Pancreas (tissue), 10 donors: ENCODE measurements at regions not wholly inside any gene's neighbourhood (a gene's known extent, or its start where the extent isn't known, plus 50 kb on each side); places are given as distances from the start of the nearest gene placed in this dataset.

Experiments
- ATAC-seq, 4 donors: fragments of 200-7000 bp; cut with Tn5 transposase; one replicate each; pipeline versions ENCODE4 v1.8.0 to v1.9.1; 2020; ENCODE audit warnings: mild to moderate bottlenecking in 4 of 4, moderate library complexity in 4 of 4
- DNase-seq, 6 donors: peaks; one replicate each; pipeline ENCODE4 v3.0.0-alpha.2; 2020
- FAIRE-seq: peaks from 2 replicates; lab custom pipeline; 2012; peaks lifted over from hg19 to GRCh38; lab: Jason Lieb, UNC
- H3K27ac ChIP-seq, 4 donors: fragments of 200-600 bp; sonication (generic); 1 replicate in 3 of 4; 2 replicates in 1 of 4; pipeline versions ENCODE4 v1.5.0 to v1.8.0; 2020
- H3K27me3 ChIP-seq, 4 donors: fragments of 200-600 bp; one replicate each; pipeline ENCODE4 v1.8.0; 2021
- H3K36me3 ChIP-seq, 3 donors: fragments of 200-600 bp; sonication (generic) in 1 of 3; one replicate each; pipeline versions ENCODE4 v1.5.0 to v1.8.0; 2020 to 2021
- H3K4me1 ChIP-seq, 3 donors: fragments of 200-600 bp; one replicate each; pipeline ENCODE4 v1.8.0; 2021
- H3K4me3 ChIP-seq, 4 donors: fragments of 200-600 bp; sonication (generic) in 2 of 4; one replicate each; pipeline versions ENCODE4 v1.5.0 to v1.8.0; 2020 to 2021
- H3K9me3 ChIP-seq, 4 donors: fragments of 200-600 bp; one replicate each; pipeline ENCODE4 v1.8.0; 2021
- WGBS, 2 donors: extraction: QIAGEN DNeasy Blood & Tissue Kit; methylation state at CpG; one replicate each; pipeline ENCODE4 v1.1.7; 2013; 5-methylcytosine and 5-hydroxymethylcytosine counted together
- intact Hi-C, 3 donors: fragments of 100-400 bp; cut with DNase I; formaldehyde crosslinking; loops; one replicate each; pipeline versions ENCODE4 v1.11.1 to v1.14.2; 2022
- TF ChIP-seq, protein P1 (sequence below), 4 donors: fragments of 200-600 bp; sonication (generic) in 3 of 4; IDR thresholded peaks; one replicate each; pipeline versions ENCODE4 v1.5.0 to v1.8.0; 2021; ENCODE audit warnings: antibody characterized with exemption in 4 of 4
- donor health status: healthy with polysubstance abuse.
- donor health status: DM: no; HTN: no; CAD: no; lungs with moderate emphysema.
- donor health status: DM: no; HTN: no; CAD: no.
- donor health status: control.
- donor health status: control.
- donor health status: Bipolar disorder and iron deficiency.
- donor health status: DM: yes; HTN: yes; CAD: no.
- donor health status: DM: no; HTN: no; CAD: no.
- donor health status: DM: no; HTN: no; CAD: no.
- donor health status: DM: yes; HTN: yes; CAD: no.

DNA sequence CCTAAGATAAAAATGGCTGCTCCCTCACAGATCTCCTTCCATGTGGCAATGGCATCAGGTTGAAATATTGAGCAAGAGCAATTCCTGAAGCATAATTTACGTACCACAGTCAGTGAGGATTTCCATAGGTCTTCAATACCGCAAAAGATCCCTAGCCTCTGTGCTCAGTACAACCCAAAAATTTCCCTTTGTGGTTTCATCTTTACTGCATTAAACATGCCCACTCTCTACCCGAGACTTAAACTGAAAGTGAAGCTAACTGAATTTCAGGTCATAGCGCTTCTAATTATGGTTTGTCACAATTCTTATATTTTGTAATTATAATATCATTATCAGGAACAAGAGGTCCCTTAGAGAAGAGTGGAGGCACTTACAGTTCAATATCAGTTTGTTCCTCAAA, 1071.1 kb downstream of the XPNPEP1 start:
- intact Hi-C loops, result no loop called here
- Histone ChIP-seq H3K27me3 (no peaks in the 10 kb centered on the region), H3K4me1 (no peaks in the 10 kb centered on the region), H3K36me3 (no peaks in the 10 kb centered on the region), H3K9me3 (no peaks in the 10 kb centered on the region), H3K27ac (no peak overlapping the region), H3K4me3 (no peak overlapping the region)
- ATAC-seq, result no peak
- 78 to 88% methylated on average over 4 of the region's 4 CpGs for WGBS, 2 donors
- no peak for FAIRE-seq
- TF ChIP-seq, protein P1, sequence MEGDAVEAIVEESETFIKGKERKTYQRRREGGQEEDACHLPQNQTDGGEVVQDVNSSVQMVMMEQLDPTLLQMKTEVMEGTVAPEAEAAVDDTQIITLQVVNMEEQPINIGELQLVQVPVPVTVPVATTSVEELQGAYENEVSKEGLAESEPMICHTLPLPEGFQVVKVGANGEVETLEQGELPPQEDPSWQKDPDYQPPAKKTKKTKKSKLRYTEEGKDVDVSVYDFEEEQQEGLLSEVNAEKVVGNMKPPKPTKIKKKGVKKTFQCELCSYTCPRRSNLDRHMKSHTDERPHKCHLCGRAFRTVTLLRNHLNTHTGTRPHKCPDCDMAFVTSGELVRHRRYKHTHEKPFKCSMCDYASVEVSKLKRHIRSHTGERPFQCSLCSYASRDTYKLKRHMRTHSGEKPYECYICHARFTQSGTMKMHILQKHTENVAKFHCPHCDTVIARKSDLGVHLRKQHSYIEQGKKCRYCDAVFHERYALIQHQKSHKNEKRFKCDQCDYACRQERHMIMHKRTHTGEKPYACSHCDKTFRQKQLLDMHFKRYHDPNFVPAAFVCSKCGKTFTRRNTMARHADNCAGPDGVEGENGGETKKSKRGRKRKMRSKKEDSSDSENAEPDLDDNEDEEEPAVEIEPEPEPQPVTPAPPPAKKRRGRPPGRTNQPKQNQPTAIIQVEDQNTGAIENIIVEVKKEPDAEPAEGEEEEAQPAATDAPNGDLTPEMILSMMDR (IDR thresholded peaks at IDR 0.05), result no peak
- no peak for DNase-seq

DNA sequence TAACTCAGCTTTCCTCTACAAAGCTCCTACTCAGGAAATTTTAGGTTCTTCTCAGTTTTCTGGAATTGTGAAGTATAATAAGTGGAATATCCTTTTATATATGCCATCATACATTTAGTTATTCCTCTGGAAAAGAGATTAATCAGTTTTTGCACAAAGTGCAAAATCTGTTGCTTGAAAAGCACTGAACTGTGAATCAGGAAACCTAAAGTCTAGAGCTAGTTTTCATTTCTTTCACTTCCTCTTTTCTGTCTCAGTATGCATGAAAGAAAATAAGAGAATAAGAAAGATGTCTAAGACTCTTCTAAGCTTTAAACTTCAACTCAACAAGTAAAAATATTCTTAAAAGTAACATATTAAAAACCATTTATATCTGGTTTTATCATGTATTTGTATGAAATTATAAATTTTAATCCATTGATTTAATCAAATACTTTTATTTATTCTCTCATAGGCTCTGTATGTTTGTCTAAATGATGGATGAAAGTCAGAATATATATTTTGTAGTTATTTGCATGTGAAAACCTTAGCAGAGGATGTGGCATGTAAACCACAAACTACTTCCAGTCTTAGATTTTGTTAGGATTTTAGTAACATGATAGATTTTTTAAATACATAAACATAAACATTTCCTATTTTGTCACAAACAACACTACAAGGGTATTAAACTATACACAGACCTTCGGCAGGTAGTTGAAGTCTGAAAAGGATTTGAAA, 1073.0 kb downstream of the XPNPEP1 start:
- H3K4me1 ChIP-seq, result no peaks in the 10 kb centered on the region
- no peak for DNase-seq
- H3K27me3 ChIP-seq, result no peaks in the 10 kb centered on the region
- H3K27ac ChIP-seq, result no peak overlapping the region
- no peak for FAIRE-seq
- H3K4me3 ChIP-seq, result no peak overlapping the region
- intact Hi-C loops, result no loop called here
- no peaks in the 10 kb centered on the region for H3K9me3 ChIP-seq
- TF ChIP-seq, protein P1 (IDR thresholded peaks at IDR 0.05), result no peak
- ATAC-seq, result no peak
- no peaks in the 10 kb centered on the region for H3K36me3 ChIP-seq
- 73 to 82% methylated on average over 1 of the region's 1 CpG for WGBS, 2 donors

DNA sequence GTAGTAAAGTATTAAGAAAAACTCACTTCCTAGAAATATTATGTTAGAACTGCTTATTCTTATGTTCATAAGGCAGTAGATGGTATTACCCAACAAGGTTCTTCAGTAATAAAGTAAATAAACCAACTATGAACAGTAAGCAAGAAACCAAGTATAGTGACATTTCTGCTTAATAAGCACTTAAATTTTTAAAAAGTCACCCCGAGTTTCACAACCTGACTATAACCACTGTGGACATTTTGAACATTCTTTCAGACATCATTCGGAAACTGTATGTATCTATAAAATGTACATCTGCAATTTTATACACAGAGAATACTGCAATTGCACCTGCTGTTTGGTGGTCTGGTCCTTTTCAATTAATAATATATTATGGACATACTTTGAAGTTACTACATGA, 1073.6 kb downstream of the XPNPEP1 start:
- DNase-seq (no peak), ATAC-seq (no peak), FAIRE-seq (no peak)
- Histone ChIP-seq H3K9me3 (no peaks in the 10 kb centered on the region), H3K4me1 (no peaks in the 10 kb centered on the region), H3K36me3 (no peaks in the 10 kb centered on the region), H3K27ac (no peak overlapping the region), H3K27me3 (no peaks in the 10 kb centered on the region), H3K4me3 (no peak overlapping the region)
- 64 to 80% methylated on average over 2 of the region's 2 CpGs for WGBS, 2 donors
- intact Hi-C loops, result no loop called here
- TF ChIP-seq, protein P1 (IDR thresholded peaks at IDR 0.05), result no peak

DNA sequence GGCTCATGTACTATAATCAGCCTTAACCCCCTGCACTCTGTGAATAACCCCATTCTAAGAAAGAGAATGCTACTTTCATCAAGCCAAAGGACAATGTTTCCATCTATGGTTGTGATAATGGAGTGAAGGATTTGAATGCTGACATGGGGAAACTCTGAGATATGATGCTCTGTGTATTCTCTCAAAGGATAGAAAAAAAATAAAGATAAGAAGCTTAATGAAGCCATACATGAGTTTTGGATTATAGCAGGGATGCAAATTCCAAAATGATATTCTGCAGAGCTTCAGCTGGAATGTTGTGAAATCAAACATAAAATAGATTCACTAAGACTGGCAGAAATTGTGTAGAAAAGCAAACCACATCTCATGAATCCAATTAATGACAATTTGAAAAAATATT, 1074.1 kb downstream of the XPNPEP1 start:
- no peak for FAIRE-seq
- ATAC-seq, result no peak
- TF ChIP-seq, protein P1 (IDR thresholded peaks at IDR 0.05), result no peak
- Histone ChIP-seq H3K4me1 (no peaks in the 10 kb centered on the region), H3K27me3 (no peaks in the 10 kb centered on the region), H3K36me3 (no peaks in the 10 kb centered on the region), H3K27ac (no peak overlapping the region), H3K9me3 (no peaks in the 10 kb centered on the region), H3K4me3 (no peak overlapping the region)
- DNase-seq, result no peak
- intact Hi-C loops, result no loop called here

DNA sequence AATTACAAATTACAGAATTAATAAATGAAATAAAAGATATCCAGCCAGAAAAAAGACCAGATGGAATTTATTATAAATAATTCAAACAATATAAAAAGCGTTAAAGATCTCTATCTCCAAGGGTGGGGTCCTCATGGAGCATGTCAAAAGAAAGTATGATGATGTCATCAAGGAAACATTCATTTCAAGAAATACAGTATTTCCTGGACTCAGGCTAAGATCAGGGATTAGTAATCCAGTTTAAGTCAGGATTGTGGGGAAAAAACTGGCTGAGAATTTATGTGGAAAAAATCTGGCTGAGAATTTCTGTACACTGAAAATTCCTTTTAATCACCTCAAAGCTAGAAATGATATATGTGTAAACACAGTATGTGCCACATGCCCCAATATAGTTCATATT, 1075.3 kb downstream of the XPNPEP1 start:
- H3K36me3 ChIP-seq, result no peaks in the 10 kb centered on the region
- DNase-seq (no peak), ATAC-seq (no peak), FAIRE-seq (no peak)
- H3K4me1 ChIP-seq, result no peaks in the 10 kb centered on the region
- no peak overlapping the region for H3K27ac ChIP-seq
- intact Hi-C loops, result no loop called here
- H3K27me3 ChIP-seq, result no peaks in the 10 kb centered on the region
- H3K4me3 ChIP-seq, result no peak overlapping the region
- 68 to 79% methylated on average over 1 of the region's 1 CpG for WGBS, 2 donors
- TF ChIP-seq, protein P1 (IDR thresholded peaks at IDR 0.05), result no peak
- no peaks in the 10 kb centered on the region for H3K9me3 ChIP-seq
